Right kidney (tissue), 1 donor: ENCODE measurements at regions not wholly inside any gene's neighbourhood (a gene's known extent, or its start where the extent isn't known, plus 50 kb on each side); places are given as distances from the start of the nearest gene placed in this dataset.

ENCODE experiments used
- DNase-seq: peaks from one replicate; pipeline ENCODE4 v3.0.0-alpha.2; 2016

GRCh38 chr4:146998157-146998556, 52.5 kb upstream of the TTC29 start:
- no peak for DNase-seq

- DNase-seq: no peak
These were observed 58.5 kb upstream of the TTC29 start for GRCh38 chr4:147003956-147004809.

GRCh38 chr4:147006229-147006628, 60.6 kb upstream of the TTC29 start:
- no peak for DNase-seq

- DNase-seq: no peak
These were observed 64.2 kb upstream of the TTC29 start for GRCh38 chr4:147009875-147010274.

- no peak for DNase-seq
These were observed 65.7 kb upstream of the TTC29 start for GRCh38 chr4:147011411-147011810.

- no peak for DNase-seq
These were observed 66.5 kb upstream of the TTC29 start for GRCh38 chr4:147012059-147012707.

- no peak for DNase-seq
These were observed 69.3 kb upstream of the TTC29 start for GRCh38 chr4:147014946-147015345.

- DNase-seq: no peak
These were observed 69.8 kb upstream of the TTC29 start for GRCh38 chr4:147015491-147015890.

- no peak for DNase-seq
These were observed 71.4 kb upstream of the TTC29 start for GRCh38 chr4:147017081-147017480.

- DNase-seq: no peak
These were observed 73.4 kb upstream of the TTC29 start for GRCh38 chr4:147019091-147019490.

GRCh38 chr4:147020456-147020855, 74.8 kb upstream of the TTC29 start:
- DNase-seq: no peak

- DNase-seq: no peak
These were observed 79.4 kb upstream of the TTC29 start for GRCh38 chr4:147025042-147025441.

GRCh38 chr4:147029296-147029695, 83.6 kb upstream of the TTC29 start:
- DNase-seq: no peak

GRCh38 chr4:147034372-147034771, 88.7 kb upstream of the TTC29 start:
- DNase-seq: no peak

- no peak for DNase-seq
These were observed 91.4 kb upstream of the TTC29 start for GRCh38 chr4:147037069-147037468.

GRCh38 chr4:147039976-147040575, 94.4 kb upstream of the TTC29 start:
- DNase-seq: no peak

GRCh38 chr4:147040874-147041273, 95.2 kb upstream of the TTC29 start:
- DNase-seq: no peak

- DNase-seq: no peak
These were observed 95.7 kb upstream of the TTC29 start for GRCh38 chr4:147041376-147041775.

GRCh38 chr4:147042046-147042445, 96.4 kb upstream of the TTC29 start:
- no peak for DNase-seq

GRCh38 chr4:147044241-147044640, 98.6 kb upstream of the TTC29 start:
- DNase-seq: no peak

- no peak for DNase-seq
These were observed 104.3 kb upstream of the TTC29 start for GRCh38 chr4:147049946-147050345.

GRCh38 chr4:147050356-147050765, 104.7 kb upstream of the TTC29 start:
- DNase-seq: no peak

- no peak for DNase-seq
These were observed 106.7 kb upstream of the TTC29 start for GRCh38 chr4:147052361-147052760.
